ENCODE measurements at regions not wholly inside any gene's neighbourhood (a gene's known extent, or its start where the extent isn't known, plus 50 kb on each side); places are given as distances from the start of the nearest gene placed in this dataset.

DNA sequence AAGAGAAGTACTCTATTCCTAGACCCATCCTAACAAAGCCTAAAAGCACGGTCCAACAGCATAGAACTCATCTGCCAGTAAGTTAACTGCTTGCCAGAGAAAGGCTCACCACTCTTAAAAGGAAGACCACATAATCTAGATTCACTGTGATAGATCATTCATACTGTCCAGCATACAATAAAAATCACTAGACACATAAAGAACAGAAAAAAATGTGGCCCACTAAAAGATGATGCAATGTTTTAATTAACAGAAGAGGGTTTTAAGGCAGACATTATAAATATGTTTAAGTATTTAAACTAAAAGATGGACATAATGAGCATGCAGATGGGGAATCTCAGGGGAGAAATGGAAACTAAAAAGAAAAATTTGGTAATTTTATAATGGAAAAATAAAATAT is 157.5 kb upstream of the CDH4 start:
- no peak overlapping the region for H3K4me3 ChIP-seq (ENCODE audit: low read depth in 2 of 2, low read length in 1 of 2)
- DNase-seq = no peak
- TF ChIP-seq EP300 (IDR thresholded peaks at IDR 0.05; ENCODE audit: borderline replicate concordance in 1 of 2, low read depth in 1 of 2, low read length in 1 of 2) (no peak), YY1 (IDR thresholded peaks at IDR 0.05; ENCODE audit: low read depth) (no peak), TCF12 (IDR thresholded peaks at IDR 0.05) (no peak), GATA2 (CRISPR knock-in tag; IDR thresholded peaks at IDR 0.05) (no peak), SIN3A (IDR thresholded peaks at IDR 0.05; ENCODE audit: borderline replicate concordance, low read depth, low read length) (no peak), NFIC (IDR thresholded peaks at IDR 0.05; ENCODE audit: borderline replicate concordance) (no peak), USF1 (IDR thresholded peaks at IDR 0.05; ENCODE audit: borderline replicate concordance, low read depth) (no peak), USF2 (IDR thresholded peaks at IDR 0.05; ENCODE audit: borderline replicate concordance, low read depth, low read length) (no peak), TEAD4 (IDR thresholded peaks at IDR 0.05; ENCODE audit: borderline replicate concordance, insufficient read depth) (no peak), RFX5 (IDR thresholded peaks at IDR 0.05; ENCODE audit: low read length) (no peak)
- TF ChIP-seq, protein P1, sequence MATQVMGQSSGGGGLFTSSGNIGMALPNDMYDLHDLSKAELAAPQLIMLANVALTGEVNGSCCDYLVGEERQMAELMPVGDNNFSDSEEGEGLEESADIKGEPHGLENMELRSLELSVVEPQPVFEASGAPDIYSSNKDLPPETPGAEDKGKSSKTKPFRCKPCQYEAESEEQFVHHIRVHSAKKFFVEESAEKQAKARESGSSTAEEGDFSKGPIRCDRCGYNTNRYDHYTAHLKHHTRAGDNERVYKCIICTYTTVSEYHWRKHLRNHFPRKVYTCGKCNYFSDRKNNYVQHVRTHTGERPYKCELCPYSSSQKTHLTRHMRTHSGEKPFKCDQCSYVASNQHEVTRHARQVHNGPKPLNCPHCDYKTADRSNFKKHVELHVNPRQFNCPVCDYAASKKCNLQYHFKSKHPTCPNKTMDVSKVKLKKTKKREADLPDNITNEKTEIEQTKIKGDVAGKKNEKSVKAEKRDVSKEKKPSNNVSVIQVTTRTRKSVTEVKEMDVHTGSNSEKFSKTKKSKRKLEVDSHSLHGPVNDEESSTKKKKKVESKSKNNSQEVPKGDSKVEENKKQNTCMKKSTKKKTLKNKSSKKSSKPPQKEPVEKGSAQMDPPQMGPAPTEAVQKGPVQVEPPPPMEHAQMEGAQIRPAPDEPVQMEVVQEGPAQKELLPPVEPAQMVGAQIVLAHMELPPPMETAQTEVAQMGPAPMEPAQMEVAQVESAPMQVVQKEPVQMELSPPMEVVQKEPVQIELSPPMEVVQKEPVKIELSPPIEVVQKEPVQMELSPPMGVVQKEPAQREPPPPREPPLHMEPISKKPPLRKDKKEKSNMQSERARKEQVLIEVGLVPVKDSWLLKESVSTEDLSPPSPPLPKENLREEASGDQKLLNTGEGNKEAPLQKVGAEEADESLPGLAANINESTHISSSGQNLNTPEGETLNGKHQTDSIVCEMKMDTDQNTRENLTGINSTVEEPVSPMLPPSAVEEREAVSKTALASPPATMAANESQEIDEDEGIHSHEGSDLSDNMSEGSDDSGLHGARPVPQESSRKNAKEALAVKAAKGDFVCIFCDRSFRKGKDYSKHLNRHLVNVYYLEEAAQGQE (IDR thresholded peaks at IDR 0.05; ENCODE audit: low read depth, low read length) = no peak
- TF ChIP-seq, protein P2, sequence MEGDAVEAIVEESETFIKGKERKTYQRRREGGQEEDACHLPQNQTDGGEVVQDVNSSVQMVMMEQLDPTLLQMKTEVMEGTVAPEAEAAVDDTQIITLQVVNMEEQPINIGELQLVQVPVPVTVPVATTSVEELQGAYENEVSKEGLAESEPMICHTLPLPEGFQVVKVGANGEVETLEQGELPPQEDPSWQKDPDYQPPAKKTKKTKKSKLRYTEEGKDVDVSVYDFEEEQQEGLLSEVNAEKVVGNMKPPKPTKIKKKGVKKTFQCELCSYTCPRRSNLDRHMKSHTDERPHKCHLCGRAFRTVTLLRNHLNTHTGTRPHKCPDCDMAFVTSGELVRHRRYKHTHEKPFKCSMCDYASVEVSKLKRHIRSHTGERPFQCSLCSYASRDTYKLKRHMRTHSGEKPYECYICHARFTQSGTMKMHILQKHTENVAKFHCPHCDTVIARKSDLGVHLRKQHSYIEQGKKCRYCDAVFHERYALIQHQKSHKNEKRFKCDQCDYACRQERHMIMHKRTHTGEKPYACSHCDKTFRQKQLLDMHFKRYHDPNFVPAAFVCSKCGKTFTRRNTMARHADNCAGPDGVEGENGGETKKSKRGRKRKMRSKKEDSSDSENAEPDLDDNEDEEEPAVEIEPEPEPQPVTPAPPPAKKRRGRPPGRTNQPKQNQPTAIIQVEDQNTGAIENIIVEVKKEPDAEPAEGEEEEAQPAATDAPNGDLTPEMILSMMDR (IDR thresholded peaks at IDR 0.05) = no peak
- TF ChIP-seq, protein P3, sequence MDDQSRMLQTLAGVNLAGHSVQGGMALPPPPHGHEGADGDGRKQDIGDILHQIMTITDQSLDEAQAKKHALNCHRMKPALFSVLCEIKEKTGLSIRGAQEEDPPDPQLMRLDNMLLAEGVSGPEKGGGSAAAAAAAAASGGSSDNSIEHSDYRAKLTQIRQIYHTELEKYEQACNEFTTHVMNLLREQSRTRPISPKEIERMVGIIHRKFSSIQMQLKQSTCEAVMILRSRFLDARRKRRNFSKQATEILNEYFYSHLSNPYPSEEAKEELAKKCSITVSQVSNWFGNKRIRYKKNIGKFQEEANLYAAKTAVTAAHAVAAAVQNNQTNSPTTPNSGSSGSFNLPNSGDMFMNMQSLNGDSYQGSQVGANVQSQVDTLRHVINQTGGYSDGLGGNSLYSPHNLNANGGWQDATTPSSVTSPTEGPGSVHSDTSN (IDR thresholded peaks at IDR 0.05) = no peak
- CTCF ChIA-PET = no interaction called here
- H2AFZ ChIP-seq (ENCODE audit: low read depth) = no peak overlapping the region
- H3K4me1 ChIP-seq (ENCODE audit: control insufficient read depth in 1 of 2, insufficient read depth in 2 of 2, low read depth in 1 of 2, low read length in 1 of 2) = no peaks in the 10 kb centered on the region
- H3K4me2 ChIP-seq = no peak overlapping the region
- no peaks in the 10 kb centered on the region for H3K9me3 ChIP-seq
- no peaks in the 10 kb centered on the region for H4K20me1 ChIP-seq (ENCODE audit: insufficient read depth)
- POLR2A ChIA-PET = no interaction called here
- H3K36me3 ChIP-seq (replicated peaks in 1 of 2; ENCODE audit: control insufficient read depth in 1 of 2, insufficient read depth in 2 of 2, low read length in 1 of 2) = no peaks in the 10 kb centered on the region
- no peaks in the 10 kb centered on the region for H3F3A ChIP-seq (replicated peaks; ENCODE audit: insufficient read depth)
- H3K79me2 ChIP-seq (ENCODE audit: insufficient read depth) = no peaks in the 10 kb centered on the region
- H3K27me3 ChIP-seq (ENCODE audit: insufficient read depth) = no peaks in the 10 kb centered on the region
- H3K27ac ChIP-seq (ENCODE audit: low read depth in 2 of 2, low read length in 1 of 2) = no peak overlapping the region
- H3K9ac ChIP-seq = no peak overlapping the region
- WGBS (ENCODE audit: low lambda C conversion rate) = 5% methylated on average over 1 of the region's 1 CpG
- no peaks in the 10 kb centered on the region for H3K9me2 ChIP-seq

Measured in SK-N-SH (cell line).